Brain microvascular endothelial cell (primary cell): ENCODE measurements at regions not wholly inside any gene's neighbourhood (a gene's known extent, or its start where the extent isn't known, plus 50 kb on each side); places are given as distances from the start of the nearest gene placed in this dataset.
"Not testable (repeated sequence)": the region's sequence is repeated elsewhere in the genome, so short reads cannot be mapped to it uniquely, and the experiment has no call there.

Experiments used
- DNase-seq: peaks from one replicate; pipeline ENCODE4 v3.0.0-alpha.2; 2020
- H3K27ac ChIP-seq: fragments of 250-450 bp; sonication (Bioruptor Pico); 2 replicates; pipeline ENCODE4 v1.5.1; 2020; ENCODE audit warnings: mild to moderate bottlenecking, moderate library complexity
- H3K27me3 ChIP-seq: fragments of 250-450 bp; sonication (Bioruptor Pico); replicated peaks from 2 replicates; pipeline ENCODE4 v1.5.1; 2020; ENCODE audit warnings: mild to moderate bottlenecking
- H3K36me3 ChIP-seq: fragments of 250-450 bp; sonication (Bioruptor Pico); replicated peaks from 2 replicates; pipeline ENCODE4 v1.5.1; 2020; ENCODE audit warnings: mild to moderate bottlenecking
- H3K4me3 ChIP-seq: 2 replicates; pipeline ENCODE4 v1.5.1; 2011; ENCODE audit warnings: low read depth, mild to moderate bottlenecking, control low read depth, low read length, moderate library complexity
- in situ Hi-C: cut with HindIII; loops from 2 replicates; pipeline ENCODE4 v1.10.0; 2017; ENCODE audit warnings: low sequenced_read_pairs, low pct_ligation_motif_present
- TF ChIP-seq, protein P1 (sequence below): IDR thresholded peaks from 2 replicates; pipeline ENCODE4 v1.5.1; 2011; ENCODE audit warnings: low read depth, mild to moderate bottlenecking, moderate library complexity, low read length, control low read depth, inconsistent platforms; ENCODE audit errors: missing control alignments

GRCh38 chr1:5683446-5683845, 308.8 kb downstream of the NPHP4 start:
- in situ Hi-C loops = no loop called here
- H3K36me3 ChIP-seq = no peaks in the 10 kb centered on the region
- TF ChIP-seq, protein P1, sequence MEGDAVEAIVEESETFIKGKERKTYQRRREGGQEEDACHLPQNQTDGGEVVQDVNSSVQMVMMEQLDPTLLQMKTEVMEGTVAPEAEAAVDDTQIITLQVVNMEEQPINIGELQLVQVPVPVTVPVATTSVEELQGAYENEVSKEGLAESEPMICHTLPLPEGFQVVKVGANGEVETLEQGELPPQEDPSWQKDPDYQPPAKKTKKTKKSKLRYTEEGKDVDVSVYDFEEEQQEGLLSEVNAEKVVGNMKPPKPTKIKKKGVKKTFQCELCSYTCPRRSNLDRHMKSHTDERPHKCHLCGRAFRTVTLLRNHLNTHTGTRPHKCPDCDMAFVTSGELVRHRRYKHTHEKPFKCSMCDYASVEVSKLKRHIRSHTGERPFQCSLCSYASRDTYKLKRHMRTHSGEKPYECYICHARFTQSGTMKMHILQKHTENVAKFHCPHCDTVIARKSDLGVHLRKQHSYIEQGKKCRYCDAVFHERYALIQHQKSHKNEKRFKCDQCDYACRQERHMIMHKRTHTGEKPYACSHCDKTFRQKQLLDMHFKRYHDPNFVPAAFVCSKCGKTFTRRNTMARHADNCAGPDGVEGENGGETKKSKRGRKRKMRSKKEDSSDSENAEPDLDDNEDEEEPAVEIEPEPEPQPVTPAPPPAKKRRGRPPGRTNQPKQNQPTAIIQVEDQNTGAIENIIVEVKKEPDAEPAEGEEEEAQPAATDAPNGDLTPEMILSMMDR = no peak
- H3K4me3 ChIP-seq = no peak overlapping the region
- no peak for DNase-seq
- H3K27ac ChIP-seq = no peak overlapping the region
- no peaks in the 10 kb centered on the region for H3K27me3 ChIP-seq

GRCh38 chr1:5682626-5683225, 309.5 kb downstream of the NPHP4 start:
- Histone ChIP-seq H3K4me3 (no peak overlapping the region), H3K27me3 (no peaks in the 10 kb centered on the region), H3K27ac (no peak overlapping the region), H3K36me3 (no peaks in the 10 kb centered on the region)
- in situ Hi-C loops = no loop called here
- DNase-seq = no peak
- TF ChIP-seq, protein P1 = no peak

GRCh38 chr1:5681654-5682053, 310.6 kb downstream of the NPHP4 start:
- DNase-seq = no peak
- Histone ChIP-seq H3K27me3 (no peaks in the 10 kb centered on the region), H3K36me3 (no peaks in the 10 kb centered on the region), H3K27ac (no peak overlapping the region), H3K4me3 (no peak overlapping the region)
- TF ChIP-seq, protein P1 = no peak
- in situ Hi-C loops = no loop called here

DNA sequence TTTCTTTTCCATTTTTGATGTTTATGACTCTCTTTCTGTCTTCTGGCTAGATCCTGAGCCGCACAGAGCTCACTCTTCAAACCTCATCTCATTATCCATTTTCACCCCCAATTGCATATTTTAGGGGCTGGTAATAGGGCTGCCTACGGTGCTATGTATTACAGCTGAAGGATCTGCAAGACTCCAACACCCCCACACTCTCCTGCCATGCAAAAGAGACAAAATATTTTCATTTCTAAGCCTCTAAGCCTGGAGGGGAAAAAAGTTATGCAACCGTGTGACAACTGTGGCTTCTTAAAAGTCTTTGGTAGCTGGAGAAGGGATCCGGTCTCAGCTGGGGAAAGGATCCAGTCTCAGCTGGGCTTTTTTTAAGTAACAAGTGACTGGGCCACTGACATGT, 311.6 kb downstream of the NPHP4 start:
- no peak overlapping the region for H3K4me3 ChIP-seq
- in situ Hi-C loops = no loop called here
- H3K27me3 ChIP-seq = no peaks in the 10 kb centered on the region
- TF ChIP-seq, protein P1 = no peak
- H3K27ac ChIP-seq = no peak overlapping the region
- no peaks in the 10 kb centered on the region for H3K36me3 ChIP-seq
- no peak for DNase-seq

GRCh38 chr1:5678759-5679158, 313.5 kb downstream of the NPHP4 start:
- Histone ChIP-seq H3K27ac (no peak overlapping the region), H3K27me3 (no peaks in the 10 kb centered on the region), H3K4me3 (no peak overlapping the region), H3K36me3 (no peaks in the 10 kb centered on the region)
- TF ChIP-seq, protein P1 = no peak
- no peak for DNase-seq
- in situ Hi-C loops = no loop called here

GRCh38 chr1:5672355-5672754, 319.9 kb downstream of the NPHP4 start:
- in situ Hi-C loops, H3K27me3 ChIP-seq, H3K36me3 ChIP-seq, H3K4me3 ChIP-seq, DNase-seq, H3K27ac ChIP-seq: not testable (repeated sequence)
